ENCODE measurements at regions not wholly inside any gene's neighbourhood (a gene's known extent, or its start where the extent isn't known, plus 50 kb on each side); places are given as distances from the start of the nearest gene placed in this dataset.

GRCh38 chr17:70878879-70879278 is 709.5 kb downstream of the KCNJ2 start:
- DNase-seq (ENCODE audit: low spot score), result no peak
- no peak for TF ChIP-seq CREB1 (CRISPR knock-in tag; IDR thresholded peaks at IDR 0.05; ENCODE audit: low read depth)
- TF ChIP-seq ZNF114 (CRISPR knock-in tag; IDR thresholded peaks at IDR 0.05), result no peak
- no peak for TF ChIP-seq NANOG (IDR thresholded peaks at IDR 0.05; ENCODE audit: borderline replicate concordance)
- TF ChIP-seq CTCF (conservative IDR thresholded peaks at IDR 0.05; ENCODE audit: low read depth in 2 of 2), result no peak
- TF ChIP-seq ZNF331 (CRISPR knock-in tag; IDR thresholded peaks at IDR 0.05; ENCODE audit: low read depth), result no peak
- TF ChIP-seq POLR2AphosphoS5 (IDR thresholded peaks at IDR 0.05; ENCODE audit: low read depth), result no peak
- TF ChIP-seq EZH2 (IDR thresholded peaks at IDR 0.05; ENCODE audit: low read depth, unreplicated experiment), result no peak
- no peak for TF ChIP-seq REST (IDR thresholded peaks at IDR 0.05; ENCODE audit: unreplicated experiment)
- no peak for TF ChIP-seq JUNB (IDR thresholded peaks at IDR 0.05; ENCODE audit: unreplicated experiment)
- no peak for TF ChIP-seq EZH2phosphoT487 (IDR thresholded peaks at IDR 0.05; ENCODE audit: unreplicated experiment)
- TF ChIP-seq STAT1 (IDR thresholded peaks at IDR 0.05; ENCODE audit: unreplicated experiment), result no peak
- TF ChIP-seq ETS1 (IDR thresholded peaks at IDR 0.05), result no peak
- no peak for TF ChIP-seq ZNF462 (CRISPR knock-in tag; IDR thresholded peaks at IDR 0.05)
- Mint-ChIP-seq H3K4me3 (no peak overlapping the region), H3K4me1 (peaks cover 8% of the 10 kb centered on the region), H3K36me3 (ENCODE audit: low read depth) (0 out of 3 replicates have a peak, but pooled peaks cover 2% of the 10 kb centered on the region), H3K9me3 (peaks cover 2% of the 10 kb centered on the region; the same call in 2 of the 3 replicates), H3K27me3 (ENCODE audit: insufficient read depth, low read depth, poor library complexity) (peaks cover 6% of the 10 kb centered on the region), H3K27ac (no peak overlapping the region)
- Histone ChIP-seq H3K9me2 (ENCODE audit: insufficient read depth) (no peaks in the 10 kb centered on the region), H3K4me2 (no peak overlapping the region), H2AFZ (no peak overlapping the region), H3K4me3 (no peak overlapping the region), H3K79me2 (replicated peaks; ENCODE audit: insufficient read depth) (no peaks in the 10 kb centered on the region), H3F3A (replicated peaks; ENCODE audit: low read depth) (no peaks in the 10 kb centered on the region), H3K4me1 (ENCODE audit: insufficient read depth) (peaks cover 5% of the 10 kb centered on the region; the same call in 1 of the 2 replicates), H3K27me3 (ENCODE audit: insufficient read depth) (no peaks in the 10 kb centered on the region), H3K27ac (ENCODE audit: low read depth) (no peak overlapping the region), H4K20me1 (replicated peaks; ENCODE audit: insufficient read depth) (no peaks in the 10 kb centered on the region), H3K36me3 (ENCODE audit: insufficient read depth) (no peaks in the 10 kb centered on the region)
- no peak for ATAC-seq

All from GM23338 (cell line).